ENCODE measurements at regions not wholly inside any gene's neighbourhood (a gene's known extent, or its start where the extent isn't known, plus 50 kb on each side); places are given as distances from the start of the nearest gene placed in this dataset.
A peak's percentile ranks its signal among the peaks of the same experiment; 100 is the strongest.
"Not testable (repeated sequence)": the region's sequence is repeated elsewhere in the genome, so short reads cannot be mapped to it uniquely, and the experiment has no call there.

GRCh38 chr13:89003656-89004055 is 1332.5 kb downstream of the SLITRK5 start:
- no peak for DNase-seq (ENCODE audit: low read depth, low spot score)
- no peak overlapping the region for H3K4me3 ChIP-seq (ENCODE audit: low read length)

- no peak overlapping the region for H3K4me3 ChIP-seq (ENCODE audit: low read length)
- DNase-seq (ENCODE audit: low read depth, low spot score), result no peak
These were observed 1340.4 kb downstream of the SLITRK5 start for GRCh38 chr13:89011615-89012014.

- no peak for DNase-seq (ENCODE audit: low read depth, low spot score)
- H3K4me3 ChIP-seq (ENCODE audit: low read length), result no peak overlapping the region
These were observed 1356.6 kb downstream of the SLITRK5 start for GRCh38 chr13:89027694-89028306.

- DNase-seq (ENCODE audit: low read depth, low spot score), result no peak
- no peak overlapping the region for H3K4me3 ChIP-seq (ENCODE audit: low read length)
These were observed 1357.9 kb downstream of the SLITRK5 start for GRCh38 chr13:89029062-89029461.

GRCh38 chr13:89034015-89034414 is 1362.8 kb downstream of the SLITRK5 start:
- H3K4me3 ChIP-seq (ENCODE audit: low read length), result no peak overlapping the region
- no peak for DNase-seq (ENCODE audit: low read depth, low spot score)

- no peak for DNase-seq (ENCODE audit: low read depth, low spot score)
- H3K4me3 ChIP-seq (ENCODE audit: low read length), result no peak overlapping the region
These were observed 1381.5 kb downstream of the SLITRK5 start for GRCh38 chr13:89052699-89053098.

GRCh38 chr13:89053418-89053817 is 1382.2 kb downstream of the SLITRK5 start:
- DNase-seq (ENCODE audit: low read depth, low spot score), result no peak
- no peak overlapping the region for H3K4me3 ChIP-seq (ENCODE audit: low read length)

GRCh38 chr13:89057274-89057673 is 1386.1 kb downstream of the SLITRK5 start:
- no peak overlapping the region for H3K4me3 ChIP-seq (ENCODE audit: low read length)
- DNase-seq (ENCODE audit: low read depth, low spot score), result no peak

GRCh38 chr13:89057862-89058261 is 1386.7 kb downstream of the SLITRK5 start:
- no peak overlapping the region for H3K4me3 ChIP-seq (ENCODE audit: low read length)

GRCh38 chr13:89061821-89062220 is 1390.7 kb downstream of the SLITRK5 start:
- DNase-seq (ENCODE audit: low read depth, low spot score), result no peak
- H3K4me3 ChIP-seq (ENCODE audit: low read length), result no peak overlapping the region

More at GRCh38 chr13:89057862-89058261, 1386.7 kb downstream of the SLITRK5 start:
- DNase-seq (ENCODE audit: low read depth, low spot score), result no peak

- DNase-seq (ENCODE audit: low read depth, low spot score), result peak; percentile 37
- H3K4me3 ChIP-seq (ENCODE audit: low read length), result no peak overlapping the region
These were observed 1395.8 kb downstream of the SLITRK5 start for GRCh38 chr13:89066868-89067466.

- H3K4me3 ChIP-seq (ENCODE audit: low read length), result no peak overlapping the region
- no peak for DNase-seq (ENCODE audit: low read depth, low spot score)
These were observed 1401.8 kb downstream of the SLITRK5 start for GRCh38 chr13:89072979-89073378.

GRCh38 chr13:89076622-89077021 is 1405.5 kb downstream of the SLITRK5 start:
- H3K4me3 ChIP-seq (ENCODE audit: low read length), result no peak overlapping the region
- no peak for DNase-seq (ENCODE audit: low read depth, low spot score)

GRCh38 chr13:89082623-89083022 is 1411.5 kb downstream of the SLITRK5 start:
- no peak for DNase-seq (ENCODE audit: low read depth, low spot score)
- no peak overlapping the region for H3K4me3 ChIP-seq (ENCODE audit: low read length)

- not testable (repeated sequence) for DNase-seq (ENCODE audit: low read depth, low spot score)
These were observed 1416.9 kb downstream of the SLITRK5 start for GRCh38 chr13:89088107-89088506.

GRCh38 chr13:89097994-89098393 is 1426.8 kb downstream of the SLITRK5 start:
- no peak overlapping the region for H3K4me3 ChIP-seq (ENCODE audit: low read length)
- DNase-seq (ENCODE audit: low read depth, low spot score), result no peak

More at GRCh38 chr13:89088107-89088506, 1416.9 kb downstream of the SLITRK5 start:
- H3K4me3 ChIP-seq (ENCODE audit: low read length), result not testable (repeated sequence)

GRCh38 chr13:89113744-89114143 is 1442.6 kb downstream of the SLITRK5 start:
- no peak overlapping the region for H3K4me3 ChIP-seq (ENCODE audit: low read length)
- no peak for DNase-seq (ENCODE audit: low read depth, low spot score)

GRCh38 chr13:89115307-89115706 is 1444.1 kb downstream of the SLITRK5 start:
- DNase-seq (ENCODE audit: low read depth, low spot score), result no peak
- no peak overlapping the region for H3K4me3 ChIP-seq (ENCODE audit: low read length)

GRCh38 chr13:89136678-89137077 is 1465.5 kb downstream of the SLITRK5 start:
- no peak for DNase-seq (ENCODE audit: low read depth, low spot score)
- H3K4me3 ChIP-seq (ENCODE audit: low read length), result no peak overlapping the region

- no peak for DNase-seq (ENCODE audit: low read depth, low spot score)
These were observed 1479.2 kb downstream of the SLITRK5 start for GRCh38 chr13:89150362-89150761.

GRCh38 chr13:89153941-89154340 is 1482.8 kb downstream of the SLITRK5 start:
- no peak overlapping the region for H3K4me3 ChIP-seq (ENCODE audit: low read length)
- no peak for DNase-seq (ENCODE audit: low read depth, low spot score)

More at GRCh38 chr13:89150362-89150761, 1479.2 kb downstream of the SLITRK5 start:
- no peak overlapping the region for H3K4me3 ChIP-seq (ENCODE audit: low read length)

Data from Jurkat, Clone E6-1 (cell line).